ENCODE measurements at regions not wholly inside any gene's neighbourhood (a gene's known extent, or its start where the extent isn't known, plus 50 kb on each side); places are given as distances from the start of the nearest gene placed in this dataset.

GRCh38 chr4:138522366-138522765, 280.2 kb upstream of the SLC7A11 start:
- H3K9ac ChIP-seq (ENCODE audit: low read depth, low read length, poor library complexity, severe bottlenecking): no peak overlapping the region
- H3K27me3 ChIP-seq (ENCODE audit: insufficient read depth, low read length, poor library complexity, severe bottlenecking): no peaks in the 10 kb centered on the region
- TF ChIP-seq EZH2phosphoT487 (IDR thresholded peaks at IDR 0.05; ENCODE audit: borderline replicate concordance): no peak
- TF ChIP-seq CTCF (conservative IDR thresholded peaks at IDR 0.05; ENCODE audit: low read length): peak; percentile 71
- H3K4me3 ChIP-seq (ENCODE audit: low read length, poor library complexity, severe bottlenecking): no peak overlapping the region
- no peaks in the 10 kb centered on the region for H3F3A ChIP-seq (ENCODE audit: low read depth)
- H4K20me1 ChIP-seq (ENCODE audit: insufficient read depth, low read length, poor library complexity, severe bottlenecking): no peaks in the 10 kb centered on the region
- H3K9me2 ChIP-seq (replicated peaks; ENCODE audit: low read depth, low read length): no peaks in the 10 kb centered on the region
- peak overlapping the region; percentile 47; the same call in 1 of the 2 replicates for H2AFZ ChIP-seq (ENCODE audit: low read length)
- H3K9me3 ChIP-seq (ENCODE audit: insufficient read depth, low read depth, low read length): no peaks in the 10 kb centered on the region
- no peaks in the 10 kb centered on the region for H3K36me3 ChIP-seq (ENCODE audit: insufficient read depth, low read length)
- no peak overlapping the region for H3K4me2 ChIP-seq (ENCODE audit: low read depth, low read length, poor library complexity, severe bottlenecking)
- no peaks in the 10 kb centered on the region for H3K4me1 ChIP-seq (ENCODE audit: insufficient read depth, low read length, poor library complexity, severe bottlenecking)
- H3K79me2 ChIP-seq (ENCODE audit: insufficient read depth, low read length): no peaks in the 10 kb centered on the region

GRCh38 chr4:138521809-138522208, 279.7 kb upstream of the SLC7A11 start:
- Histone ChIP-seq H3K9me2 (replicated peaks; ENCODE audit: low read depth, low read length) (no peaks in the 10 kb centered on the region), H3K36me3 (ENCODE audit: insufficient read depth, low read length) (no peaks in the 10 kb centered on the region), H3K9ac (ENCODE audit: low read depth, low read length, poor library complexity, severe bottlenecking) (no peak overlapping the region), H3K4me3 (ENCODE audit: low read length, poor library complexity, severe bottlenecking) (no peak overlapping the region), H3K4me1 (ENCODE audit: insufficient read depth, low read length, poor library complexity, severe bottlenecking) (no peaks in the 10 kb centered on the region), H3K79me2 (ENCODE audit: insufficient read depth, low read length) (no peaks in the 10 kb centered on the region), H4K20me1 (ENCODE audit: insufficient read depth, low read length, poor library complexity, severe bottlenecking) (no peaks in the 10 kb centered on the region), H3K4me2 (ENCODE audit: low read depth, low read length, poor library complexity, severe bottlenecking) (no peak overlapping the region), H3K27me3 (ENCODE audit: insufficient read depth, low read length, poor library complexity, severe bottlenecking) (no peaks in the 10 kb centered on the region), H2AFZ (ENCODE audit: low read length) (peak overlapping the region; percentile 47; the same call in 1 of the 2 replicates), H3K9me3 (ENCODE audit: insufficient read depth, low read depth, low read length) (no peaks in the 10 kb centered on the region), H3F3A (ENCODE audit: low read depth) (no peaks in the 10 kb centered on the region)
- TF ChIP-seq EZH2phosphoT487 (IDR thresholded peaks at IDR 0.05; ENCODE audit: borderline replicate concordance) (no peak), CTCF (conservative IDR thresholded peaks at IDR 0.05; ENCODE audit: low read length) (no peak)

DNA sequence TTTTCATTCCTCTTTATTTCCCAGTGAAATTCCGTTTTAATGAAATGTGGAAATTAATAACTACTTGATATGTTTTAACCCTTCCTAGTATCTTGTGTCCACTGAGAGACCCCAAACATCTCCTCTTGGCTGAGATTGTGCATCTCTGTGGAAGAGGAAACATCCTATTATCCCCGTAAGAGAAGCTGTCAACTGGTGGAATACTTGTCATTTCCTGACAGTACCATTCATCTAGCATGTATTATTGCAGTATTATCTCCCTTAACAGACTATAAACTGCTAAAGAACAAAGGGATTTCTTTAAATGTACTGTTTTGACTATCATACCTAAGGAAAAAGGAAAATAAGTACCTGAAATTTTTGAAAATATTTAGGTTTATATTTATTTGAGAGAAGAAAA, 277.3 kb upstream of the SLC7A11 start:
- Histone ChIP-seq H3K27me3 (ENCODE audit: insufficient read depth, low read length, poor library complexity, severe bottlenecking) (no peaks in the 10 kb centered on the region), H3K4me1 (ENCODE audit: insufficient read depth, low read length, poor library complexity, severe bottlenecking) (no peaks in the 10 kb centered on the region), H3F3A (ENCODE audit: low read depth) (no peaks in the 10 kb centered on the region), H4K20me1 (ENCODE audit: insufficient read depth, low read length, poor library complexity, severe bottlenecking) (no peaks in the 10 kb centered on the region), H2AFZ (ENCODE audit: low read length) (no peak overlapping the region), H3K4me3 (ENCODE audit: low read length, poor library complexity, severe bottlenecking) (no peak overlapping the region), H3K4me2 (ENCODE audit: low read depth, low read length, poor library complexity, severe bottlenecking) (no peak overlapping the region), H3K9me2 (replicated peaks; ENCODE audit: low read depth, low read length) (no peaks in the 10 kb centered on the region), H3K9me3 (ENCODE audit: insufficient read depth, low read depth, low read length) (no peaks in the 10 kb centered on the region), H3K79me2 (ENCODE audit: insufficient read depth, low read length) (no peaks in the 10 kb centered on the region), H3K9ac (ENCODE audit: low read depth, low read length, poor library complexity, severe bottlenecking) (no peak overlapping the region), H3K36me3 (ENCODE audit: insufficient read depth, low read length) (no peaks in the 10 kb centered on the region)
- TF ChIP-seq CTCF (conservative IDR thresholded peaks at IDR 0.05; ENCODE audit: low read length) (no peak), EZH2phosphoT487 (IDR thresholded peaks at IDR 0.05; ENCODE audit: borderline replicate concordance) (no peak)
